GM12878 (cell line): ENCODE measurements at regions not wholly inside any gene's neighbourhood (a gene's known extent, or its start where the extent isn't known, plus 50 kb on each side); places are given as distances from the start of the nearest gene placed in this dataset.

Experiments
- ATAC-seq: fragments of 200-7000 bp; cut with Tn5 transposase; 3 replicates; pipeline ENCODE4 v1.9.1; 2020; ENCODE audit warnings: mild to moderate bottlenecking, moderate library complexity
- BruUV-seq: library from RNA; stranded (reverse); fragments of 400-500 nt; replicated peaks from 2 replicates; lab custom pipeline; 2021; lab: Mats Ljungman, UMichigan
- CTCF ChIA-PET: fragments of 300-600 bp; sonication (Branson Sonifier 250); formaldehyde crosslinking; extraction: SDS; loops from one replicate; lab custom pipeline; 2021; ENCODE audit warnings: inconsistent platforms; lab: Yijun Ruan, JAX
- POLR2A ChIA-PET: fragments of 350-600 bp; formaldehyde crosslinking; extraction: SDS; loops from one replicate; lab custom pipeline; 2021; ENCODE audit warnings: inconsistent platforms; lab: Charles Lee
- RAD21 ChIA-PET: fragments of 300-600 bp; sonication (Branson Sonifier 250); formaldehyde crosslinking; loops from one replicate; lab custom pipeline; 2023; ENCODE audit warnings: antibody characterized with exemption; ENCODE audit not compliant: unreplicated experiment; lab: Charles Lee
- SMC1A ChIA-PET: fragments of 300-600 bp; sonication (Branson Sonifier 250); formaldehyde crosslinking; loops from one replicate; lab custom pipeline; 2023; ENCODE audit not compliant: unreplicated experiment, uncharacterized antibody; lab: Charles Lee
- DNase-seq: peaks from one replicate; pipeline ENCODE4 v3.0.0-alpha.2; 2011; ENCODE audit warnings: low read depth, low spot score
- FAIRE-seq: peaks from 3 replicates; lab custom pipeline; 2011; peaks lifted over from hg19 to GRCh38; lab: Jason Lieb, UNC
- H2AFZ ChIP-seq: 2 replicates; pipeline ENCODE4 v1.6.0; 2011; ENCODE audit warnings: low read depth, low read length, control low read depth; ENCODE audit not compliant: control insufficient read depth
- H3K27ac ChIP-seq: 2 replicates; pipeline ENCODE4 v1.5.1; 2011; ENCODE audit warnings: control low read depth; ENCODE audit not compliant: control insufficient read depth, insufficient read depth
- H3K27me3 ChIP-seq, 2 experiments: replicated peaks in 1 of 2; 2 replicates each; pipeline versions ENCODE4 v1.6.0 to v1.6.1; 2011; ENCODE audit warnings: low read length in 1 of 2; ENCODE audit not compliant: control insufficient read depth in 2 of 2, insufficient read depth in 2 of 2
- H3K36me3 ChIP-seq, 2 experiments: 2 replicates each; pipeline ENCODE4 v1.5.1; 2011; ENCODE audit warnings: low read length in 1 of 2; ENCODE audit not compliant: control insufficient read depth in 2 of 2, insufficient read depth in 2 of 2
- H3K4me1 ChIP-seq: 2 replicates; pipeline ENCODE4 v1.6.1; 2011; ENCODE audit warnings: mild to moderate bottlenecking, low read length, moderate library complexity, mixed read lengths; ENCODE audit not compliant: control insufficient read depth, insufficient read depth
- H3K4me2 ChIP-seq: 2 replicates; pipeline ENCODE4 v1.6.0; 2011; ENCODE audit warnings: control low read depth; ENCODE audit not compliant: control insufficient read depth, insufficient read depth
- H3K4me3 ChIP-seq: fragments of 200-600 bp; sonication (generic); 2 replicates; pipeline ENCODE4 v1.5.1; 2016
- H3K79me2 ChIP-seq: 2 replicates; pipeline ENCODE4 v1.6.0; 2011; ENCODE audit warnings: low read length; ENCODE audit not compliant: control insufficient read depth, insufficient read depth
- H3K9ac ChIP-seq: 2 replicates; pipeline ENCODE4 v1.8.0; 2011; ENCODE audit warnings: low read length, control low read depth, mixed read lengths; ENCODE audit not compliant: control insufficient read depth, insufficient read depth
- H3K9me3 ChIP-seq: replicated peaks from 3 replicates; pipeline ENCODE4 v1.5.1; 2011; ENCODE audit warnings: mild to moderate bottlenecking, low read length; ENCODE audit not compliant: control insufficient read depth, insufficient read depth
- H4K20me1 ChIP-seq: 2 replicates; pipeline ENCODE4 v1.6.0; 2011; ENCODE audit not compliant: control insufficient read depth, insufficient read depth
- BCL11A ChIP-seq: IDR thresholded peaks from 2 replicates; pipeline ENCODE4 v1.6.1; 2011; ENCODE audit warnings: low read depth, low read length
- GATAD2B ChIP-seq: fragments of 450-650 bp; conservative IDR thresholded peaks from 2 replicates; pipeline ENCODE4 v1.6.1; 2017; ENCODE audit warnings: low read depth, mild to moderate bottlenecking, moderate library complexity
- JUNB ChIP-seq: IDR thresholded peaks from 2 replicates; pipeline ENCODE4 v1.6.1; 2016; ENCODE audit warnings: antibody characterized with exemption, mild to moderate bottlenecking
- LARP7 ChIP-seq: fragments of 450-650 bp; IDR thresholded peaks from 2 replicates; pipeline ENCODE4 v1.6.1; 2017; ENCODE audit warnings: mild to moderate bottlenecking
- MYC ChIP-seq: IDR thresholded peaks from 2 replicates; pipeline ENCODE4 v1.6.1; 2011; ENCODE audit warnings: mild to moderate bottlenecking, low read length, moderate library complexity, inconsistent platforms; ENCODE audit not compliant: insufficient read depth, insufficient replicate concordance, insufficient read length, severe bottlenecking
- PML ChIP-seq: IDR thresholded peaks from 2 replicates; pipeline ENCODE4 v1.6.1; 2012; ENCODE audit warnings: low read length, inconsistent platforms
- POLR2AphosphoS5 ChIP-seq: IDR thresholded peaks from 2 replicates; pipeline ENCODE4 v1.6.1; 2011; ENCODE audit warnings: mild to moderate bottlenecking, low read length, inconsistent platforms
- RB1 ChIP-seq: fragments of 450-650 bp; formaldehyde crosslinking; IDR thresholded peaks from 2 replicates; pipeline ENCODE4 v1.6.1; 2017; ENCODE audit warnings: mild to moderate bottlenecking, borderline replicate concordance
- RBBP5 ChIP-seq: fragments of 200-600 bp; sonication (generic); conservative IDR thresholded peaks from 2 replicates; pipeline ENCODE4 v1.6.1; 2016
- RUNX3 ChIP-seq: IDR thresholded peaks from 2 replicates; pipeline ENCODE4 v1.6.1; 2012; ENCODE audit warnings: low read length, inconsistent platforms
- SRF ChIP-seq, 2 experiments: IDR thresholded peaks; 2 replicates each; pipeline ENCODE4 v1.6.1; 2011; ENCODE audit warnings: low read depth in 2 of 2, low read length in 2 of 2, mild to moderate bottlenecking in 1 of 2, moderate library complexity in 1 of 2
- SUPT20H ChIP-seq: IDR thresholded peaks from 2 replicates; pipeline ENCODE4 v1.6.1; 2011; ENCODE audit warnings: low read depth, mild to moderate bottlenecking, low read length, moderate library complexity, borderline replicate concordance; ENCODE audit not compliant: control insufficient read depth
- SUZ12 ChIP-seq: fragments of 200-600 bp; sonication (generic); IDR thresholded peaks from one replicate; pipeline ENCODE4 v1.6.1; 2018; ENCODE audit warnings: antibody characterized with exemption, mild to moderate bottlenecking; ENCODE audit not compliant: unreplicated experiment
- TCF7 ChIP-seq: IDR thresholded peaks from 2 replicates; pipeline ENCODE4 v1.6.1; 2014; ENCODE audit warnings: antibody characterized with exemption, borderline replicate concordance
- WGBS: methylation state at CpG from one replicate; pipeline ENCODE4 v1.1.6; 2016; ENCODE audit warnings: low lambda C conversion rate; ENCODE audit not compliant: insufficient replicate concordance, insufficient coverage; ENCODE audit errors: missing lambda C conversion rate; 5-methylcytosine and 5-hydroxymethylcytosine counted together
- in situ Hi-C: fragments of 300-500 bp; cut with MboI; formaldehyde crosslinking; loops from 9 replicates; pipeline ENCODE4 v1.14.3; 2018; ENCODE audit warnings: mixed read lengths
- intact Hi-C: fragments of 100-400 bp; cut with micrococcal nuclease; formaldehyde crosslinking; loops from one replicate; pipeline ENCODE4 v1.14.2; 2022; ENCODE audit not compliant: unreplicated experiment
- TF ChIP-seq, protein P1 (sequence below), 3 experiments: IDR thresholded peaks in 2 of 3; conservative IDR thresholded peaks in 1 of 3; 2 replicates each; pipeline ENCODE4 v1.5.1; 2011; ENCODE audit warnings: low read depth in 3 of 3, low read length in 3 of 3, mild to moderate bottlenecking in 3 of 3, control low read depth in 2 of 3, moderate library complexity in 2 of 3, inconsistent platforms in 1 of 3, mixed read lengths in 1 of 3; ENCODE audit not compliant: control insufficient read depth in 2 of 3, insufficient read depth in 1 of 3; ENCODE audit errors: extremely low read depth in 1 of 3

DNA sequence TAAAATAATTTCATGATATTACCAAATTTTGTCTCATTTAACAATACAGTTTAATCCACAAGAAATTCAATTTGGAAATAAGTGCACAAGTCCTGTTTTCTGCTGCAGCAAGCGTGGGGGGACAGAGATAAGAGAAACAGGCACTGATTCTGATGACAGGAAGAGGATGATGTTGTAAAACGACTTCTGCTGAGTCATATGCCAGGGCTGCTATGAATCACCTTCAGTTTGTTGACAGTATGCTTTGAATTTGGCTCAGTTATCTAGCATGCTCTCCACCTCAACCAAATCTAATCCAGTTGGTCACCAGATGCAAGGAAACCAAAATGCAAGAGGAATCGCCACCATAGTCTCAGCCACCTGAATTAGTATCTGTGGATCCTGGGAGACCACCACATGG is 244.1 kb upstream of the MON1B start:
- Histone ChIP-seq H3K9ac (no peak overlapping the region), H3K79me2 (no peaks in the 10 kb centered on the region), H3K4me2 (no peak overlapping the region), H3K4me3 (no peak overlapping the region), H4K20me1 (no peaks in the 10 kb centered on the region)
- TF ChIP-seq JUNB, result 0 out of 2 replicates have a peak, but pooled peaks have one; percentile 24
- TF ChIP-seq, protein P1, sequence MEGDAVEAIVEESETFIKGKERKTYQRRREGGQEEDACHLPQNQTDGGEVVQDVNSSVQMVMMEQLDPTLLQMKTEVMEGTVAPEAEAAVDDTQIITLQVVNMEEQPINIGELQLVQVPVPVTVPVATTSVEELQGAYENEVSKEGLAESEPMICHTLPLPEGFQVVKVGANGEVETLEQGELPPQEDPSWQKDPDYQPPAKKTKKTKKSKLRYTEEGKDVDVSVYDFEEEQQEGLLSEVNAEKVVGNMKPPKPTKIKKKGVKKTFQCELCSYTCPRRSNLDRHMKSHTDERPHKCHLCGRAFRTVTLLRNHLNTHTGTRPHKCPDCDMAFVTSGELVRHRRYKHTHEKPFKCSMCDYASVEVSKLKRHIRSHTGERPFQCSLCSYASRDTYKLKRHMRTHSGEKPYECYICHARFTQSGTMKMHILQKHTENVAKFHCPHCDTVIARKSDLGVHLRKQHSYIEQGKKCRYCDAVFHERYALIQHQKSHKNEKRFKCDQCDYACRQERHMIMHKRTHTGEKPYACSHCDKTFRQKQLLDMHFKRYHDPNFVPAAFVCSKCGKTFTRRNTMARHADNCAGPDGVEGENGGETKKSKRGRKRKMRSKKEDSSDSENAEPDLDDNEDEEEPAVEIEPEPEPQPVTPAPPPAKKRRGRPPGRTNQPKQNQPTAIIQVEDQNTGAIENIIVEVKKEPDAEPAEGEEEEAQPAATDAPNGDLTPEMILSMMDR (IDR thresholded peaks at IDR 0.05 in 2 of 3, conservative IDR thresholded peaks at IDR 0.05 in 1 of 3; ENCODE audit: control insufficient read depth in 2 of 3, extremely low read depth in 1 of 3, insufficient read depth in 1 of 3, low read depth in 3 of 3, low read length in 3 of 3), result no peak
- TF ChIP-seq MYC, result no peak
- TF ChIP-seq, all 136 proteins: peak for 1
- ChIA-PET RAD21 (no interaction called here), SMC1A (no interaction called here), CTCF (no interaction called here), POLR2A (no interaction called here)
- in situ Hi-C loops, result no loop called here
- peak; percentile 49; the same call in 1 of the 3 replicates for ATAC-seq
- no peak for DNase-seq
- WGBS, result 1% methylated on average over 3 of the region's 3 CpGs
- H3K27ac ChIP-seq, result no peak overlapping the region
- intact Hi-C loops, result no loop called here
- no peak overlapping the region for H2AFZ ChIP-seq
- H3K4me1 ChIP-seq, result no peaks in the 10 kb centered on the region
- BruUV-seq, result no TSS peak
- H3K36me3 ChIP-seq, result no peaks in the 10 kb centered on the region
- FAIRE-seq, result no peak
- H3K27me3 ChIP-seq, result no peaks in the 10 kb centered on the region
- H3K9me3 ChIP-seq, result no peaks in the 10 kb centered on the region

DNA sequence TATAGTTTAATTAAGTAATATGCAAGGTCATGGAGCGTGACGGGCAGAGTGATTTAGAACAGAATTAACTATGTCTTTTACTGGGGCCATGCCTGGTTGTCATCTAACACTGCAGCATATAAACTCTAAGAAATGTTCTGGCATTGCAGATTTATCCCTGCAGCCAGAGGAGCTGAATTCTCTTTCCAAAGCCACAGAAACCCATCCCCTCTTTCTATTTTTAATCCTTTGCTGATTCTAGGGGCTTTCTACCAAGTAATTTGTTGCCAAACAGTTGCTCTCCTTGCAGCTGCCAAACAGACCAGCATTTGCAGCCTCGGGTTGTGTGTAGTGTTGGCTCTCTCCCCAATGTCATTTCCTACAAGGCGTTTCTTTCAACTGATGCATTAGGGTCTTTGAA is 243.2 kb upstream of the MON1B start:
- 10% methylated on average over 4 of the region's 4 CpGs for WGBS
- H3K79me2 ChIP-seq, result no peaks in the 10 kb centered on the region
- RAD21 ChIA-PET, result no interaction called here
- H4K20me1 ChIP-seq, result no peaks in the 10 kb centered on the region
- DNase-seq, result no peak
- no peak for FAIRE-seq
- in situ Hi-C loops, result no loop called here
- TF ChIP-seq LARP7, result no peak
- no peak for TF ChIP-seq BCL11A
- TF ChIP-seq RBBP5, result no peak
- TF ChIP-seq SRF (IDR thresholded peaks at IDR 0.05; ENCODE audit: low read depth in 2 of 2, low read length in 2 of 2), result no peak
- no peak for TF ChIP-seq RB1
- TF ChIP-seq PML, result no peak
- no peak for TF ChIP-seq GATAD2B
- TF ChIP-seq SUPT20H, result no peak
- no peak for TF ChIP-seq POLR2AphosphoS5
- TF ChIP-seq RUNX3, result no peak
- TF ChIP-seq SUZ12, result no peak
- TF ChIP-seq TCF7, result no peak
- H3K4me1 ChIP-seq, result no peaks in the 10 kb centered on the region
- POLR2A ChIA-PET, result no interaction called here
- no peak overlapping the region for H3K4me2 ChIP-seq
- no peak for ATAC-seq
- no peaks in the 10 kb centered on the region for H3K27me3 ChIP-seq
- intact Hi-C loops, result no loop called here
- H3K4me3 ChIP-seq, result no peak overlapping the region
- H3K27ac ChIP-seq, result no peak overlapping the region
- no peaks in the 10 kb centered on the region for H3K36me3 ChIP-seq
- no peaks in the 10 kb centered on the region for H3K9me3 ChIP-seq
- no peak overlapping the region for H2AFZ ChIP-seq
- SMC1A ChIA-PET, result no interaction called here
- H3K9ac ChIP-seq, result no peak overlapping the region
- CTCF ChIA-PET, result no interaction called here
- BruUV-seq, result no TSS peak
